GM21619 (cell line): ENCODE measurements at regions not wholly inside any gene's neighbourhood (a gene's known extent, or its start where the extent isn't known, plus 50 kb on each side); places are given as distances from the start of the nearest gene placed in this dataset.
"Not testable (repeated sequence)": the region's sequence is repeated elsewhere in the genome, so short reads cannot be mapped to it uniquely, and the experiment has no call there.

Experiments
- ATAC-seq: cut with Tn5 transposase; IDR thresholded peaks from one replicate; pipeline ENCODE4 v1.9.1; 2021; ENCODE audit not compliant: unreplicated experiment

DNA sequence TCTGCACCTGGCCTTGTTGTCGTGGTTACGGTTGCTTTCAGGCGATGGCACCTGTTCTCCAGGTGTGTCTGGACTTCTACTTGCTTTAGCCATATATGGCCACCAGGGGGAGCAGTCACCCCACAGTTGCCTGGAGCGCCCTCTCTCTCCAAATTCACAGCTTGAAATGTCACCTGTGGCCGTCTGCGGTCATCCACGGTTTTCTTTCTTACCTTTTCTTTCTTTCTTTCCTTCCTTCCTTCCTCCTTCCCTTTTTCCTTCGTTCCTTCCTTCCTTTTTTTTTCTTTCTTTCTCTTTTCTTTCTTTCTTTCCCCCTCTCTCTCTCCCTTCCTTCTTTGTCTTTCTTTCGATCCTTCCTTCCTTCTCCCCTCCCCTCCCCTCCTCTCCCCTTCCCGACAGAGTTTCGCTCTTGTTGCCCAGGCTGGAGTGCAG, 150.5 kb upstream of the VKORC1L1 start:
- ATAC-seq, result peak; percentile 75

- not testable (repeated sequence) for ATAC-seq
Observed at GRCh38 chr7:65727182-65727581, 145.7 kb upstream of the VKORC1L1 start.

- no peak for ATAC-seq
Observed at GRCh38 chr7:65731129-65731528, 141.7 kb upstream of the VKORC1L1 start.

DNA sequence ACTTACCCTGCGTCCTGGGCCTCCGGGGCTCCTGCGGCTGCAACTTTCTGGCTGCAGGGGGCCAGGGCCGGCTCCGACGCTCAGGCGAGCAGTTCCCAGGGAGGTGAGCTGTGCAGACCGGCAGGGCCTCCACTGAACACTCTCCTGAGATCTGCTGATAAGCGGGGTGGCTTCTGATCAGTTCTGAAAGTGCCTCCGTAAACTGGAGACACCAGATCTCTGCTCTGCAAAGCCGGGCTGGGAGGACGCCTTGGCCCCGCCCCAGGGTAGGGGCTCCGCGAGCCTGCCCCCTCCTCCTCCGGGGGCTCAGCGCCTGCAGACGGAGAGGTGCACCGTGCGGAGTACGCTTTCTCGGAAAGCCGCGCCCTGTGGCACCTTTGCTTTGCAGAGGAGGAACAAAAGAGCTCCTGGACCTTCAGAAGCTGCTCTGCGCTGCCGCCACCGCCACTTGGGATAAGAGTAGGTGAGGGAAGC, 141.3 kb upstream of the VKORC1L1 start:
- no peak for ATAC-seq

DNA sequence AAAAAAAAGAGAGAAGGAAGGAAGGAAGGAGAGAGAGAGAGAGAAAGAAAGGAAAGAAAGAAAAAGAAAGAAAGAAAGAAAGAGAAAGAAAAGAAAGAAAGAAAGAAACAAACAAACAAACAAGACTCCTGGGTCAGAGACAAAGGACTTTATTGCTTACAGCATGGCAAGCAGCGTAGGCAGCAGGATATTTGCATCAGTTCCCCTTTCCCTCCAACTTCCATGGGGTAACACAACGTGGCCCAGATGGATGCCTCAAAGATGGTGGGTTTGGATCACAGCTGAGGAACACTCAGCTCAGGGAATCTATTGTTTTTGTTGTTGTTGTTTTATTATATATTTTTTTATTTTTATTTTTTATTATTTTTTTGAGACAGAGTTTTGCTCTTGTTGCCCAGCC, 128.5 kb upstream of the VKORC1L1 start:
- no peak for ATAC-seq

DNA sequence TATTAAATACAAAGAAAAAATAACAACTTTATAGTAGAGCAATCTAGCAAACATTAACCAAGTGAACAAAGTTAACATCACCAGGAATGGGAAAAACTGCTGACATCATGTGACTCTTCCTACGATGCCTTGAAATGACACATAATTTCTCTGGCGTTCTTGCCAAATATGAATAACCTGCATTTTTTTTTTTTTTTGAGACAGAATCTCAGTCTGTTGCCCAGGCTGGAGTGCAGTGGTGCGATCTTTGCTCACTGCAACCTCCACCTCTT, 126.5 kb upstream of the VKORC1L1 start:
- no peak for ATAC-seq

DNA sequence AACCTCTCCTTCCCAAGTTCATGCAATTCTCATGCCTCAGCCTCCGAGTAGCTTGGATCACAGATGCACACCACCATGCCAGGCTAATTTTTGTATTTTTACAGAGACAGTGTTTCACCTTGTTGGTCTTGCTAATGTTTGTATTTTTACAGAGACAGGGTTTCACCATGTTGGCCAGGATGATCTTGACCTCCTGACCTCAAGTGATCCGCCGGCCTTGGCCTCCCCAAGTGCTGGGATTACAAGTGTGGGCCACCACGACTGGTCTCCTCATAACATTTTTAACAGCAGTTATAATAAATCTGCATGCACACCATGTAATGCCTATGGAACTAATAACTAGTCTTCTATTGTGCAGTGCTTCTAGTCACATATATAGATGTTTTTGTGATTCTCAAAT, 123.8 kb upstream of the VKORC1L1 start:
- no peak for ATAC-seq

GRCh38 chr7:65749518-65749917, 123.4 kb upstream of the VKORC1L1 start:
- ATAC-seq, result no peak

DNA sequence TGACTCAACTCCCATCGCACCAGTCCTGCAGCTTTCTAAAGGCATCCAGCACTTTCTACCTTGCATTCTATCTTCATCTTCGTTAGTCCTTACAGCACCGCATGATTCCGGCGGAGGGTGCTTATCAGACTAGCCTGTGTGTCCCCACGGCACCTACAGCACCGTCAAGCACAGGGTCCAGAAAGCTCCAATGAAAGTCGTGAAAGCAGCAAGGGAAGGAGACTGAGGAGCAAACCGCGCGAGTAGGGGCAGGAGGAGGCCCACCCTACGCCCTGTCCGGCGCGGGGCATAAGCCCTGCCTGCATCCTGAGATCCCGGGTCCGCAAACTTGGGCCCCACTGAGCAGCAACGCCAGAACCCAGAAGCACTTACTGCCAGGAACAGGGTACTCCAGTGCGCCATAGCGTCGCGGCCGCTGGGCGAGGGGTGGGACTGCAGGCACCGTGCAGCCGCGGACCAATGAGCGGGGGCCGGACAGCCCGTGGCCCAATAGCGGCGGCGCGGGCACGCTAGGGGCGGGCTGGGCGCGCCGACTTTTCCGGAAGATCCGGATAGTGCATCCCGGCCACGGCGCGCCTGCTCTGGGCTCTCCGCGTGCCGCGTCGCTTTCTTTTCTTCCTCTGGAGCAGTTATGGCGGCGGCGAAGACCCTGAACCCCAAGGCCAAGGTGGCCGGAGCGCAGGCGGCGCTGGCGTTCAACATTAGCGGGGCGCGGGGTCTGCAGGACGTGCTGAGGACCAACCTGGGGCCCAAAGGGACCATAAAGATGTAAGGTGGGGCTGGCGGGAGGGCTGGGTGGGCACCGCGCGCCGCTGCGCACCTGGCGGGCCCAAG, 122.1 kb upstream of the VKORC1L1 start:
- ATAC-seq, result peak; percentile 97

- not testable (repeated sequence) for ATAC-seq
Observed at GRCh38 chr7:65754070-65754469, 118.8 kb upstream of the VKORC1L1 start.

GRCh38 chr7:65758991-65759390, 113.9 kb upstream of the VKORC1L1 start:
- ATAC-seq, result not testable (repeated sequence)

DNA sequence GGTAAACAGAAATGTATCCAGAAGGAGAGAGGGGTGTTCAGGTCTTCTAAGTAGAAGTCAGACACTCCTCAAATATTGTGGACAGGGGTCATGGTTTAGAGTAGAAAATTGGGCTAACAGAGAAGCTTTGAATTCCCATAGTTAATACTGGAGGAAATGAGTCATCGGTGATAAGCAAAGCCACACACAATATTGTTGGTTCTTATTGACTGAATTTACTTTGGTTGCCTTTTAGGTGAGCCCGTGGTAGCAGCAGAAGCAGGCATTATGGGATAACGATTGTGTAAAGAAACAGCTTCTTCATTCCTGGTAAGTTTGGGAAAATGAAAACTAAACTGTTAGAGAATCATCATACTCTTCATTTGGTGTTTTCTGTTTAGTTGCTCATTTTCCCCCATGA, 110.2 kb upstream of the VKORC1L1 start:
- not testable (repeated sequence) for ATAC-seq

- not testable (repeated sequence) for ATAC-seq
Observed at GRCh38 chr7:65763114-65763513, 109.8 kb upstream of the VKORC1L1 start.

DNA sequence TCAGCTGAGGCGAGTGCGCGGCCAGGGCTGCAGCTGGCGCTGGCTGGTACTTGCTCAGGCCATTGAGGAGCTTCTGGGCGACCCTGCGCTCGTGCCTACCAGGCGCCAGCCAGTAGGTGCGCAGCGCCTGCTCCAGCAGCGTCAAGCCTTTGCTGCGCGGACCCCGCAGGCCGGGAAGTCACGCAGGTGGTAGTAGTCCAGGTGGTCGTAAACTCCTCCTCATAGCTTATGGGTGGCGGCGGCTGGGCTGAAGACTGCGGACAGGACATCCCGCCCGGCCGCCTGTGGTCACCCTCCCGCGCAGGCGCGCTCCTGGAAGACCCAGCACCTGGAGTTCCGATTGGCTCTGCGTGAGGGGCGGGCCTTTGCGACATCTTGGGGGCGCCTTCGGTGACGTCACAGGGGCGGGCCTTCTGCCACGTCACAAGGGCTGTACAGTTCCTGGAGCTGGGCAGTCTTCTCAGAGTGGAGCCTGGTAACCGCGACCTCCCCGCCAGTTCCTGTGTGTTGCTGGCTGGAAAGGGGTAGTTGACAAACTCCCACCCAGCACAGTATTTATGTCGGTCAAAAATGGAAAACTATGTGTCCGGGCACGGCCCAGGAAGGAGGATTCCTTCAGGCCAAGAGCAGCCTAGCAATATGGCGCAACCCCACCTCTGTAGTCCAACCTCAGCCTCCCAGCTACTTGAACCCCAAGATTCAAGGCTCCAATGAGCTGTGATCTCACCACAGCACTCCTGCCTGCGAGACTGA, 102.2 kb upstream of the VKORC1L1 start:
- peak; percentile 98 for ATAC-seq

DNA sequence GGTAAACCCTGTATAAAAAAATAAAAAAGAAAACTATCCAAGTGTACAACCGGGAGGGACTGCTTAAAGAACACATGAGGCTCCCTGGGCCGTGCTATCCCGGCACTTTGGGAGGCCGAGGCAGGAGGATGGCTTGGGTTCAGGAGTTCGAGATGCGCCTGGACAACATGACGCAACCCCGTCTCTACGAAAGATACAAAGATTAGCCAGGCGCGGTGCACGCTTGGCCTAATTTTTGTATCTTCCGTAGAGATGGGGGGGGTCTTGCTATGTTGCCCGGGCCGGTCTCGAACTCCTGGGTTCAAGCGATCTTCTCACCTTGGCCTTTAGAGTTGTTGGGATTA, 101.7 kb upstream of the VKORC1L1 start:
- not testable (repeated sequence) for ATAC-seq

DNA sequence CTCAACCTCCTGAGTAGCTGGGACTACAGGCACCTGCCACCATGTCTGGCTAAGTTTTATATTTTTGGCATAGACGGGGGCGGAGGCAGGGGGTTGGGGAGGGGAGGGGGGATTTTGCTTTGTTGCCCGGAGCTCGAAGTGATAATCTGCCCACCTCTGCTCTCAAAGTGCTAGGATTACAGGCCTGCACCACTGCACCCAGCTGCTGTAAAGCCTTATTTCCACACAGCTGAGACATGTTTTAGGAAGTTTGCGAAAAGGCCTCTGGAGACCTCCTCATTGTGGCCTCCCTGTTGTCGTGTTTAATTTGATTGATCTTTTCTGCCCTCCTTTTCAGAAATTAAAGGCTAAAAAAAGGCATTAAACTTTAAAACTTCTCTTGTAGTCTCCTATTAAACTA, 96.2 kb upstream of the VKORC1L1 start:
- ATAC-seq, result not testable (repeated sequence)

- not testable (repeated sequence) for ATAC-seq
Observed at GRCh38 chr7:65789943-65790342, 82.9 kb upstream of the VKORC1L1 start.

GRCh38 chr7:65791788-65792187, 81.1 kb upstream of the VKORC1L1 start:
- not testable (repeated sequence) for ATAC-seq

- ATAC-seq, result not testable (repeated sequence)
Observed at GRCh38 chr7:65792726-65793125, 80.1 kb upstream of the VKORC1L1 start.

GRCh38 chr7:65794671-65795391, 78.0 kb upstream of the VKORC1L1 start:
- not testable (repeated sequence) for ATAC-seq

GRCh38 chr7:65795392-65795716, 77.5 kb upstream of the VKORC1L1 start:
- ATAC-seq, result not testable (repeated sequence)

DNA sequence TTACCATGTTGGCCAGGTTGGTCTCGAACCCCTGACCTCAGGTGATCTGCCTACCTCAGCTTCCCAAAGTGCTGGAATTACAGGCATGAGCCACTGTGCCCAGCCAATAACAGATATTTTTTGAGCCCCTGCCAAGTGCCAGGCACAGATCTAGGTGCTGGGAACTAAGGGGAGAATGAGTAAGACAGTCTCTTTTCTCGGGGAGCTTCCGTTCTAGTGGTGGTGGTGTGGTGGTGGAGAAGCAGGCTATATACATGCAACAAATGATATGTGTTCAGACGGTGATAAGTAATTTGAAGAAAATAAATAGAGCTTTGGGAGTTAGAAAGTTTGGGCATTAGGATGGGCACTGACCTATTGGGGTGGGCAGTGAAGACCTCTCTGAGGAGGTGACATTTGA, 76.7 kb upstream of the VKORC1L1 start:
- no peak for ATAC-seq
